ENCODE measurements at regions not wholly inside any gene's neighbourhood (a gene's known extent, or its start where the extent isn't known, plus 50 kb on each side); places are given as distances from the start of the nearest gene placed in this dataset.

DNA sequence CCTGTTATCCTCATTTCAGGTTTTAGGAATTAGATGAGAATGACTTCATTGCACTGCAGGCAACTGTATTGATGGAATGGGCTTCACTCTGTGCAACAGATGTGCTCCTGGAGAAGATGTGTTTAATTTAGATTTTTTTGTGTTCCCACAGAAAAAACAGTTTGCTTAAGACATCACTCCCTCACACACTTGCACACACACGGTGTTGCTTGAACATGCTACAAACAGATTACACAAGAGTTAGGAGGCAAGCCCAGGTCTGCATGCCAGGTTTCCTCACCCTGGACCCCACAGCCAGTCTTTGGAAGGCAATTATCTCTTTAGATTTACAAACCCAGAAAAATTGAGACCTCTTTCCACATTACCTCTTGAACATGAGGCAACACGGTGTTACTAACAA is 93.7 kb upstream of the KLHL29 start:
- DNase-seq (ENCODE audit: low read depth), result no peak

DNA sequence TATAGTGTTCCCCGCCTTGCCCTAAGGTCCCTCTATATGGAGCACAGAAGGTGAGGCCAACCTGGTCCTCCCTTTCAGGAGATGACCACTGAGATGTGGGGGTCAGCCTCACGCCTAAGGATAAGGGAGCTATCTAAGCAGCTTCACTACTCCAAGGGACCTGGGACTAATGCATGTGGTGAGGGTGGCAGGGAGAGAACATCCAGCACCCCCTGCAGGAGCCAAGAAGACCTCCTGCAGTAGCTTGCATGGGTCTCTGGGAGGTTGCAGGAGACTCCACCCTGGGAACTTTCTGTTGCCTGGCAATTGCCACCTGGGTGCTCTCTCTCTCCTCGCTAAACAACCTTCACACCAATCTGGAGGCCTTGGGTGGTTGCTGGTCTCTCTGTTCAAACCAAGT is 93.0 kb upstream of the KLHL29 start:
- no peak for DNase-seq (ENCODE audit: low read depth)

DNA sequence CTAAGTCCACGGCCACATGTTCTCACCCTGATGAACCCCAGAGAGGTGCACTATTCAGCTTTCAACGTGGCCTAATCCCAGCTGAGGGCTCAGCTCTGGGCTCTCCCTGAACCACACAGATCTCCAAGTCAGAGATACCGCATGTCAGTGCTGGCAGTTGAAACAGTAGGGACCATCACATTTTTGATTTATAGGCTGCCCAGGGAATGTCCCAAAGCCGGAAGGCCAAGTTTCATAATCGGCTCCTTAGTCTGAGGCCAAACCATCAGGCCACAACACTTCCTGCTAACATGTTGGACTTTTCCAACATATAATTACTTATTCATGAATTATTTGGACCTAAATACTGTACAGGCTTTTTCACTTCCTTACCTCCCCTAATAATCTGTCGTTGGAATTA is 91.9 kb upstream of the KLHL29 start:
- no peak for DNase-seq (ENCODE audit: low read depth)

DNA sequence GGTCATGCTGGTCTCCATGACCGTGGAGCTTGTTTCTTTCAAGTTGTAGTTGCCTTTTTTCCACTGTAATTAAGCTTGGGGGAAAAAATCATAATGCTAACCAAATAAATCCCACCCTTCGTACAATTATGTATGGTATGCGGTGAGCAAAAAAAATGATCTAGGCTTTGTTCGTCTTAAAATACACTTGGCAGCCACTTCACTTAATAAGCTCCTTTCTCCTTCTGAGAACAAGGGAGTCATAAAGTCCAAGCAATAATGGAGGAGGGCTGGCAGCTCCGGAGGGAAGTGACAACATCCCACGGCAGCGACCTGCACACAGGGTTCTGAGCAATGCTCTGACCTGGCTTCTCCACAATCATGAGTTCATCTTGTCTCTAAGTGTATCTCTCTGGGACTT is 91.2 kb upstream of the KLHL29 start:
- no peak for DNase-seq (ENCODE audit: low read depth)

DNA sequence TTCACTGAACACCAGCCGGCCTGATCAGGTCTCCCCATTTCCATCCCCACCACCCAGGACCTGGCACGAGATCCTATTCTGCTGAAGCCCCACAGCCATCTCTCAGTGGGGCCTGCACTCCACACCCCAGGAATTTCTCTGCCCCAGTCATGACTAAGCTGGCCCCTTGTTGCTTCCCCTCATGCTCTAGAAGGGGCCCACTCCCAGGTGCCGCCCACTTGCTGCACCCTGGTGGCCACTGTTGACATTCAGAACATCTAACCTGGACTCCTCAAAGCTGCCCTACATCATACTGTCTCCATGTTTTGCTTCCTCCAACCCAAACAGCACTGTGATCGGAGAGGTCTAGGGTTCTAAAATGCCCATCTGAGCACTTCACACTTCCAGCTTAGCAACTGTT is 90.7 kb upstream of the KLHL29 start:
- no peak for DNase-seq (ENCODE audit: low read depth)

DNA sequence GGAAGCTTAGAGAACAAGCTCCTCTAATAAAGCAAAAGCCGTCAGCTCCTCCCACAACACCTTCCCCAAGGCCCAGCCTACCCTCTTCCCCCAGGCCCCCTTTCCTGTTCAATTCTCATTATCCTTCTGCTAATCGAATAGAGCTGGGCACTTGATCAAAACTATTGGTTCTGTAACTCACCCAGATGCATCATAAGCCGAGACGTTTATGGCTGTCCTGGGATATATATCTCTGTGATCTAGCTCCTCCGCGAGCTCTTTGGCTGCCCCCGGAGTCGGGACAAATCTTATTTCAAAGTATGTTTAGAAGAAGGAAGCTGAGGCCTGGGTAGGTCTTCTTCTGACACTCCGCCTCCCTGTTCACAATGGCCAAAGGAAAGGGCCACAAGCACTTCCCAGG is 88.3 kb upstream of the KLHL29 start:
- no peak for DNase-seq (ENCODE audit: low read depth)

DNA sequence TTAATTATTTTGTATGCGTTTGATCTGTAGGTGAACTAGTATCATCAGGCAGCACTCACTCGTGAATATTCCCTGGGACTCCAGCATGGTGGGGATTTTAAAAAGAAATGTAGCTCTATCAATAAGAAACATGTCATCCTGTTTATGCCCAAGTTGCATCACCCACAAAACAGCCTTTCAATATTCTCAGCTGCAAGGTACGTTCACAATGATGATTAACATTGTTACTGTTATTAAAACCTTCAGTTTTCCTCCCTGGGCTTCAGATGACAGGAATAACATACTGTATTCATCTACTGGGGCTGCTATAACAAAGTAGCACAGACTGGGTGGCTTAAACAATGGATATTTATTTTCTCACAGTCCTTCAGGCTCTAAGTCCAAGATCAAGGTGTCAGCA is 87.9 kb upstream of the KLHL29 start:
- DNase-seq (ENCODE audit: low read depth), result no peak

DNA sequence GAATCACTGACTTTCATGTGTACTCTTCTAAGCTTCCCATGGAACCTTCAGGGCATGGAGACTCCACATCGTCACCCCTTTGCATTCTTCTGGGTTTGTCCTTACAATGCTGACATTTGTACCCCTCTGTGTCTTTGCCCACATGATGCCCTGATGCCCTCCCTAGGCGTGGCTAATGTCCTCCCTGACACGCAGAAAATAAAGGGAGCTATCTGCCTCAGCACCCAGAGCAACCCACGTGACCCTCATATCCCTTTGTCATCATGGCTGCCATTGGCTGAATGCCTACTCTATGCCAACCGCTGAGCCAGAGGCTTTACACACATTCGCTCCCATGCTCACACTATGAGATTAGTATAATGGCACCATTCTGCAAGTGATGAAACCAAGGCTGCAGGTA is 86.4 kb upstream of the KLHL29 start:
- DNase-seq (ENCODE audit: low read depth), result no peak

DNA sequence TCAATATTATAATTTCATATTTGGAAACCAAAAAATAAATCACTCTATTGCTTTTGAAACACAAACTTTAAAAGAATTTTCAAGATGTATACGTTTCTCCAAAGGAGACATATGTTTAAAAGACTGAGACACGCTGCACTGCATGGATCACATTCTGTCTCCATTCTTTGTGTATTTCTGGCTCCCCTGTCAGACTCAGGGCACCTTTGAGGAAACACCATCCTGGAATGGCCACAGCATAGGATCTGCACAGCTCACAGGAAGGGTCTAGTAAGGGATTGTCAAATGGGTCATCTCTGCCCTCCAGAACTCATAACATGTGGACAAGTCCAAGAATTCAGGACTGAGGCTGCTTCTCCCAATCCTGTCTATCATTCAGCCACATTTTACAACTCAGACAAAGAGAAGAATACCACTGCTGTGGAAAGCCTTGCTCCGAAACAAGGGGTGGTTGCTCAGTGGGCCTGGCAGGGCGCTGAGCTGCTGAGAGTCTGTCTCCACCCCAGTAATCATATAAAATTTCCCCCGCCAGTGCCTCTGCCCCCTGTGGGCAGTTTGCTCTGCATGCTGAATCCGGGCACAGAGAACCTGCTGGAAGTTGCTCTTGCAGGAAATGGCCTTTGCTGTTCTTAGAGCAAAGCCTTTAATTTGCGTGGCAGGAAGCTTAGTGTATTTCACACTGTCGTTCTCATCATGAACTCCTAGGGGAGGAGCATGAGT is 85.3 kb upstream of the KLHL29 start:
- no peak for DNase-seq (ENCODE audit: low read depth)

DNA sequence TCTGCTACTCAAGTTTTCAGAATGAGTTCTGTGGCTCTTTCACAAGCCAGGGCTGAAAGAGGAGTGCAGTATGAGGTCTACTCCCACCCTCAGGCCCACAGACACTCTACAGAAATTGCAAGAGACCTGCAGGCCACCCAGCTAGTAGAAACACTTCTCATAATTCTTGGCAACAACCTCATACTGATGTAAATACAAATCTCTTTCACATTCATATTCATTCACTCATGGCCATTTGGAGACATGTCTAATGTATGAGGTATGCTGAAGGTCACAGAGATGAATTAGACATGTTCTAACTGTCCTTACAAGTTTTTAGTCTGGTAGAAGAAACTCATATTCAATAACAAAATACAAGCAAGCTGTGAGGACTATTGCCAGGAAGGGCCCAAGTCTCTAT is 83.8 kb upstream of the KLHL29 start:
- no peak for DNase-seq (ENCODE audit: low read depth)

DNA sequence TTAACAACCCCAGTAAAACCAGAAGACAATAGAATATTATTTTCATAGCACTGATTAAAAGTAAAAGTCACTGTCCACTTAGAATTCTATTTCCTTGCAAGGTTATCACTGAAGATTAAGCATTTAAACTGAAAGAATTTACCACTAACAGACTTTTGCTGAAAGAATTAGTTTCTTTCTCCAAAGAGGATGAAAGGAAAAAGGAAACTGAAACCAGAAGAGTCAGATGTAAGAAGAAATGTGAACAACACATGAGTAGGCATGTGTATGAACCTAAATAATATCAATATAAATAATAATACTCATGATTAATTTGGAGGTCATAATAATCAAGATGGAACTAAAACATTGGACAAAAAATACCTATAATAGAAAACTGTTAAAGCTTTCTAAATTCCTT is 82.4 kb upstream of the KLHL29 start:
- DNase-seq (ENCODE audit: low read depth), result no peak

DNA sequence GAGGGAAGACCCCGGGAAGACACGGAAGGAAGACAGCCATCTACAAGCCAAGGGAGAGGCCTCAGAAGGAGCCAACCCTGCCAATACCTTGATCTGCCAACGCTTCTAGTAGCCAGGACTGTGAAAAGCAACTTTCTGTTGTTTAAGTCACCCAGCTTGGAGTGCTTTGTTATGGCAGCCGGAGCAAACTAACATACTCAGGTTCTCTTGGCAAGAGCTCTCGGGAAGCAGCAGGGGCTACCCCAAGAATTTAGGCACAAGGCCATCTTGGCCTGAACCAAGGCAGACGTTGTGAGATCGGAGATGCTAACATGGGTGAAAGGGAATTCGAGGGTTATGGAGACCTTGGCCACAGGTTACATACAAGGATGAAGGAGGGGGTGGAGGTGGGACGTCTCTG is 78.6 kb upstream of the KLHL29 start:
- DNase-seq (ENCODE audit: low read depth), result no peak

DNA sequence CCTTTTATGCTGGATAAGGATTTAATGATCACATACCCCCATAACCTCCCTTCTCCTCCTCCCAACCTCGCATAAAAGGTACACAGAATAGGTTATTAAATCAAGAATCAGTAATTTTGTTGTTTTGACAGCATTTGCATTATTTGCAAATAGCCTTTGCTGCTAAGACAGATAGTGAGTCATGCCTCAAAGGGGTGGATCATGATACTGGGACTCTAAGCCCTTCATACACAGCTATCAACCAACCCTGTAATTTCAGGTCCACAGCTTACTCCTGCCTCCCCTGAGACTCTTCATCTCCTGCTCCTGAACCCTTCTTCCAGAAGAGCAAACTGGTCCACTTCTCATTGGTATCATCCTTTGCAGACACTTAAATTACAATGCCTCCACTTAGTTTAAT is 73.8 kb upstream of the KLHL29 start:
- DNase-seq (ENCODE audit: low read depth), result no peak

DNA sequence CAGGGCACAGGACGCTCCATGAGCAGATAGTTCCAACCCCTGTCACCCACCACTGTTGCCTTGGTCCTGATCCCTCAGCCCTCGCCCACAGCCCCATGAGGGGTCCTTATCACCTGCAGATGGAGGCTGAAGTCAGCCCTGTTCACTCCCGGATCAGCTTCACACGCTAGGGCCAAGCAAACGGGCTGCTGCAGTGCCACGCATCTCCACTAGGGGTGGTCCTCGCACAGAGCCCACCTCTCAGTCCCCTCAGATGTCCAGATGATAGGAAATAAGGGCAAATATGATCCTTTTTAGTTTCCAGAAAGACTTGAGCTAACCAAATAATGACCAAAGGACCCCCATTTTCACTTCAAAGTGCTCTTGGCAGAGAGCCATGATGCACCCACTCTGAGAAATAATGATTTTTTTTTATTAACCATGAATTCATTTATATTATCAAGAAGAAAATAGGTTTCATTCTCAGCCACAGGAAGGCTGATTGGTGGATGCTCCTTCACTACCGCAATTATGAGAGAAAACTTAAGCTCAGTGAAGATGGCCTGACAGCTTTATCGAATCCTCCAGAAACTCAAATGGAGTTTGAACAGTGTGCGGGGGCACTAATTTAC is 71.9 kb upstream of the KLHL29 start:
- DNase-seq (ENCODE audit: low read depth), result no peak

DNA sequence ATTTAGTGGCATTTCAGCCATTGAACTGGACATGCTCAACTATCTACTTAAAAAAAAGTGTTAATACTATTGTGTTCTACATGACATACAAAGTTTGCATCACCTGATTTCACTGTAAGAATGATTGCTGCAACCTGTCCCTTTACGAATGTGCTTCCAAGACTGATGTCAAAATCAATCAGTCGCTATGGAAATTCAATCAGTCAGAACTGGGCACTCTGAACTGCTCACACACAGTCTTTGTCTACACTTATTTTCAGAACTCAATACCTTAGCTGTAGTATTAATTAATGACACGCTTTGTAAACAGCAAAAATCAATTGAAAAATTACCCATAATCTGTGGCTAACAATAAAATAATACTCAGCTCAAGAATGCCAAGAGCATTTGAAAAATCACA is 70.3 kb upstream of the KLHL29 start:
- no peak for DNase-seq (ENCODE audit: low read depth)

DNA sequence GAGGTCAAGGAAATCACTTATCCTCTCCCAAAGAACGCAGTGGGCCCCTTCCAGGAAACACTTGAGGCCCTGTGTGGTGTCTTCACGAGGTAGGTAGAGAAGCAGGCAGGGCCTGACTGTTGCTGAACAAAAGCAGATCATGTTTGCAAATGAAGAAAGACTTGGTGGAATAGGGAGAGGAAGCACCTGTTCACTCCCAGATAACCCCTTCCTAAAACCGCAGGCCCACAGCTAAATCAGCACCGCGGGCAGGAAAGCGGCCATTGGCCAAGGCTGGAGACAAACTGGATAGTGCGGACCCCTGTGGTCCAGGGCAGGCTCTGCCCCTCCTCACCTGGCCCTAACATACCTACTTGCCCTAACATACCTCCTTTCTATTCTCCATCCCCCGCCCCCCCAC is 64.9 kb upstream of the KLHL29 start:
- DNase-seq (ENCODE audit: low read depth), result no peak

DNA sequence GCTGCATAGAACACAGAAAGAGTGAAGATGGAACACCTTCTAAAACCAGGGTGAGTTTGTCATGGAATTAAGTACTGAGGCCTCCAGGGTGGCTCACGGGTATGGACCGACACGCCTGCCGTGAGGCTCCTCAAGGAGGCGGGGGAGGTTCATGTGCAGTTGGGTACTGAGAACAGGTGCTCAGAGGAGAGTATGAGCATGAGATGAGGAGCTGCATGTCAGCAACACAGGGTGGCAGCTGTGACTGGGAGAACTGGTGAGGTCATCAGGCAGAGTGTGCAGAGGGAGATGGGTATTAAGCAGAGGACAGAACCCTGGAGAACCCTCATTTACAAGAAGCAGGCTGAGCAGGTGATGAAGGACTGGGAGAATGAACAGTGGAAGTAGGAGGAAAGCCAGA is 63.2 kb upstream of the KLHL29 start:
- no peak for DNase-seq (ENCODE audit: low read depth)

DNA sequence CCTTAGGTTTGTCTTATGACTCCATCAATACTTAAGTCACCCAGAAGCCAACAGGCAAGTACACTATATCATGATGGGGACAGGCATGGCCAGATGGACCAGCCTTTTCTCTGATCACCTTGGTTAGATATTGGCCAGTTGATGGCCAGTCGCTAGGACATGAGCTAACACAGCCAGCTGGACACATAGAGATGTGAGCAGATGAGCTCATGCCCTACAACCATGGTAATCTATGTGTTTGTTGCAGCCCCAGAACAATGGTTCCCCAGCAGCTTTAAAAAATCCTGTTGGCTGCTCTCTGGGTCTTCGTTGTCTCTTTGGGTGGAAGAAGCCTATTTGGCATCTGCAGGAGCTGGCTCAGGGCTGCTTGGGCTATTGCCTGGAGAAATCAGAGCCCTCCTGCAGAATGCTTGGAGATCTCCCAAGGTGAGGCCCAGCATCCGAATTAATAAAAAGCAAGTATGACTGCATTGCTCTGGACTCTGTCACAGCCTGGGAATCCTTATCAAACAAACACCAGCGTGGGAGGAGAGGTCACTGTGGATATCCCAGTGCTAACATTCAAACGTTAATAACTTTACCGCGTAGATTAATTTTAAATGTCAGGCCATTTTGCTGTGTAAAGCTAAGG is 62.3 kb upstream of the KLHL29 start:
- no peak for DNase-seq (ENCODE audit: low read depth)

DNA sequence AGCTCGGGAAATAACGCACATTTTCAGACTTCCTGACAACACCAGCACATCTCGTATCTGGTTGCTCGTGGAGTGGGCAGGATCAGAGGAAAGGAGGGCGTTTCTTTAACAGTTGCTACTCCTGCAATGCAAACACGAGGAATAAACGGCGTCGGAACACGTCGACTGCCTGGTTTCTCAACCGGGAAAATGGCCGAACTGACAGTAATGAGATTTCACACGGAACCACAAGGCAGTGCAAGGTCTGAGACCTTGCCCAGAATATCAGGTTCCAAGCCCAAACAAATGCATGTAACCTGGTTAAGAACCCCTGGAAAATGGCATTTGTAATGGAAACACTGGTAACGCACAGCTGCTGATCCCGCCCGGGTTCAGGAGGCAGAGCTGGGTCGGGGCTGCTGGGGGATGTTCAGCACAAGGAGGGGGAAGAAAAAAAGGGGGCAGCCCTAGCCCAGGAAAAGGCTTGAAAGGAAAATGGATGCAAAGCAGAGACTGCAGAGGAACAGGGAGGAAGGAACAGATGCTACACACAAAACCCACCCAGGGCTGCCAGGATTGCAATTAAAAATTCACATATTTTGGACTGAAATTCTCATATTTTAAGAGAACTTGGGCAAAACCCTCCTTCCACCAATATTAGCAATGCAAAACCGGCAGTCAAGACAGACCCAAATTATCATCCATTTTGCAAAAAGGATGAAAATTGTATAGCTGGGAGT is 61.6 kb upstream of the KLHL29 start:
- DNase-seq (ENCODE audit: low read depth), result no peak

DNA sequence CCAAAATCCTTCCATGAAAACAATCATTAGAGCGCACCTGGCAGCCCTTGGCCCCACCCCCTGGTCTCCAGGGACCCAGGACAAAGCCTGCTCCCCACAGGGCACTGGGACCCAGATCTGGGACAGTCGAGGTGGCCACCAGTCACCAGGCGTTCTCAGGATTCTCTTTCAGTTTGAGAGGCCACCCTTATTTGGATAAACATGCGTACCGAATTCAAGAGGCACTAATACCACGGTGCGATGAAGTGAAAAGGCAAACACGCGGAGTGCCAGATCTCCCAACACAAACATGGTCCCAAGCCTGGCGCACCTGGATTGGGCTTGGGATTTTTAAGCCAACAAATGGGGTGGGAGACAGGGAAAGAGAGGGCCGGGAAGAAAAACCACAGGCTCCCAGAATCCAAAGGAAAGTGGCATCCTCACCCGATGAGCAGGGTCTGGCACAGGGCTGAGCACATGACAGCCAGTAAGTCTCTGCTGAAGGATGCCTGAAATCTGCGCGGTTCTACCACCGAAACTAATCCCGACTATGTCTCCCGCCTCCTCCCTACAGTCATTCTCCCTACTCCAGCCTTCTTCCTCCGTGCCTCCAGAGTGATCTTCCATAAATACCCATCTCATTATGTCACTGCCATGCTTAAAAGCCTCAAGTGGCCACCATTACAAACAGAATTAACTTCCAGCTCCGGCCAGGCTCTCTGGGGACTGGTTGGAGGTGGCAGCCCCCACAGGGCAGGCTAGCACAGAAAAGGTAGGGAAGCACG is 60.9 kb upstream of the KLHL29 start:
- no peak for DNase-seq (ENCODE audit: low read depth)

DNA sequence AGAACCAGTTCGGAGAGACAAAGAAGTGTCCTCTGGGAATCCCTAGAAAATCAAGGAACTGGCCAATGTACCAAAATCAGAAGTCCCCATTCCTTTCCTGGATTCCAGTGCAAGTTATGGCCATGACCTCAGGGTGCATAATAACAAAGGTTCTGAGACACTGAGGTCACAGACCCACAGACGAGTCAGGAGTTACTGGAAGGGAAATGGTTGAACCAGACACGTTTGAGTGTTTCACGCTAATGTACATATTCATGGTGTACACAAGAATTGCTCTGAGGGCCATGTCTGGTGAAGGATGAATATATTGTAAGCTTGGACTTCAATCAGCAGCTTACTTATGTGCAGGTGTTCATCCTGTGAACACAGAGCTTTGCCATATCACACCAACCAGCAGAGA is 58.6 kb upstream of the KLHL29 start:
- no peak for DNase-seq (ENCODE audit: low read depth)

DNA sequence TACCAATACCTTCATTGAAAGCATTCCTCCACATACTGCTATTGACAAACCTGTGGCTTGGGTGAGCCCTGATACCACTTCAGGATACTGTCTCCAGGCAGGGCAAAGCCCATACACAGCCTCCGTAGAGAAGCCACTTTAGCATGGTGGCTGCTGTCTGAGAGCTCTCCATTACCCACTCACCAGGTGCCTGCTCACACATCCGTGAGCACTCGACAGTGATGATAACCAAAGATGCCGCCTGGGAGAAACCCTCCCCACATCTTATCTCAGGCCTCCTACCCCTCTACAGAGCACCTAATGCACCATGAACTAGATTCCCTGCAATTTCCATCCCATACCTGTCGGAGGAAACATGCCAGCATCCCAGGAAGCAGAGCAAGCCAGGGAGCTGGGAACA is 57.6 kb upstream of the KLHL29 start:
- DNase-seq (ENCODE audit: low read depth), result no peak

Measured in stimulated activated CD8-positive, alpha-beta memory T cell treated with anti-CD3 and anti-CD28 coated beads, Interleukin-12 subunit alpha, Interleukin-12 subunit beta, amount 100 ng/mL, for 1 hour (primary cell).